Endothelial cell of hepatic sinusoid (primary cell): ENCODE measurements at regions not wholly inside any gene's neighbourhood (a gene's known extent, or its start where the extent isn't known, plus 50 kb on each side); places are given as distances from the start of the nearest gene placed in this dataset.

ENCODE experiments used
- in situ Hi-C: cut with HindIII; loops from 2 replicates; pipeline ENCODE4 v1.10.0; 2017; ENCODE audit warnings: low sequenced_read_pairs

- in situ Hi-C loops = no loop called here
Measured at GRCh38 chr18:78378403-78378802, 601.2 kb upstream of the SALL3 start.

GRCh38 chr18:78378983-78379382 is 600.6 kb upstream of the SALL3 start:
- in situ Hi-C loops = no loop called here

GRCh38 chr18:78390348-78390951 is 589.2 kb upstream of the SALL3 start:
- in situ Hi-C loops = no loop called here

GRCh38 chr18:78390952-78391348 is 588.7 kb upstream of the SALL3 start:
- in situ Hi-C loops = no loop called here

- in situ Hi-C loops = no loop called here
Measured at GRCh38 chr18:78393086-78393862, 586.3 kb upstream of the SALL3 start.

GRCh38 chr18:78396077-78396476 is 583.5 kb upstream of the SALL3 start:
- in situ Hi-C loops = no loop called here

GRCh38 chr18:78396756-78397155 is 582.9 kb upstream of the SALL3 start:
- in situ Hi-C loops = no loop called here

GRCh38 chr18:78399992-78400503 is 579.6 kb upstream of the SALL3 start:
- in situ Hi-C loops = no loop called here

GRCh38 chr18:78402440-78402839 is 577.2 kb upstream of the SALL3 start:
- in situ Hi-C loops = no loop called here

GRCh38 chr18:78402966-78403365 is 576.7 kb upstream of the SALL3 start:
- in situ Hi-C loops = no loop called here

- in situ Hi-C loops = no loop called here
Measured at GRCh38 chr18:78403371-78403770, 576.2 kb upstream of the SALL3 start.

GRCh38 chr18:78405763-78406162 is 573.9 kb upstream of the SALL3 start:
- in situ Hi-C loops = no loop called here

- in situ Hi-C loops = no loop called here
Measured at GRCh38 chr18:78406743-78407465, 572.7 kb upstream of the SALL3 start.

GRCh38 chr18:78407466-78407844 is 572.2 kb upstream of the SALL3 start:
- in situ Hi-C loops = no loop called here

GRCh38 chr18:78408623-78409022 is 571.0 kb upstream of the SALL3 start:
- in situ Hi-C loops = no loop called here

GRCh38 chr18:78410094-78410786 is 569.4 kb upstream of the SALL3 start:
- in situ Hi-C loops = no loop called here

GRCh38 chr18:78411539-78411938 is 568.1 kb upstream of the SALL3 start:
- in situ Hi-C loops = no loop called here

- in situ Hi-C loops = no loop called here
Measured at GRCh38 chr18:78414302-78414701, 565.3 kb upstream of the SALL3 start.

- in situ Hi-C loops = no loop called here
Measured at GRCh38 chr18:78416853-78417252, 562.8 kb upstream of the SALL3 start.

GRCh38 chr18:78418379-78418778 is 561.2 kb upstream of the SALL3 start:
- in situ Hi-C loops = no loop called here

- in situ Hi-C loops = no loop called here
Measured at GRCh38 chr18:78419171-78419570, 560.4 kb upstream of the SALL3 start.
